HG02763 (cell line): ENCODE measurements at regions not wholly inside any gene's neighbourhood (a gene's known extent, or its start where the extent isn't known, plus 50 kb on each side); places are given as distances from the start of the nearest gene placed in this dataset.
"Not testable (repeated sequence)": the region's sequence is repeated elsewhere in the genome, so short reads cannot be mapped to it uniquely, and the experiment has no call there.

Experiments used
- ATAC-seq: cut with Tn5 transposase; IDR thresholded peaks from one replicate; pipeline ENCODE4 v1.9.1; 2021; ENCODE audit warnings: mild to moderate bottlenecking, moderate library complexity; ENCODE audit not compliant: unreplicated experiment

- ATAC-seq: no peak
These were observed 53.5 kb downstream of the FSCB start for GRCh38 chr14:44453433-44454171.

GRCh38 chr14:44450232-44450631 is 56.9 kb downstream of the FSCB start:
- ATAC-seq: not testable (repeated sequence)

GRCh38 chr14:44449680-44450079 is 57.4 kb downstream of the FSCB start:
- ATAC-seq: no peak

DNA sequence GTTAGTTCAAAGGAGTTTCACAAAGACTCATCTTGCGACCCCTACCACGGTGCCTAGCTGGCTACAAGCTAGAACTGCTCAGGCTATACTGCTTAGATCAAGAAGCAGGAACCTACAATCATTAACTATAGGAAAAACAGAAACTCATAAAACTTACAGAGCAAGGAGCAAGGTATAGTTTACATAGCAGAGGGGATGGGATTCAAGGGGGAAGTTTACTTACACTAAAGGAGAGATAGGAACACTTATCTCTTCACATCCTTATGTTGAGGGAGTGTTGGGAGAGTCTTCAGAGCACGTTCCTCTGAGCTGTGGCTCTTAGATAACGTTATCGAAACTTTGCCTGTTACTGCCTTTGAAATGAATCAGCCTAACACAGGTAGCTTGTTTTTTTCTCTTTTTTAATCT is 58.1 kb downstream of the FSCB start:
- ATAC-seq: no peak

DNA sequence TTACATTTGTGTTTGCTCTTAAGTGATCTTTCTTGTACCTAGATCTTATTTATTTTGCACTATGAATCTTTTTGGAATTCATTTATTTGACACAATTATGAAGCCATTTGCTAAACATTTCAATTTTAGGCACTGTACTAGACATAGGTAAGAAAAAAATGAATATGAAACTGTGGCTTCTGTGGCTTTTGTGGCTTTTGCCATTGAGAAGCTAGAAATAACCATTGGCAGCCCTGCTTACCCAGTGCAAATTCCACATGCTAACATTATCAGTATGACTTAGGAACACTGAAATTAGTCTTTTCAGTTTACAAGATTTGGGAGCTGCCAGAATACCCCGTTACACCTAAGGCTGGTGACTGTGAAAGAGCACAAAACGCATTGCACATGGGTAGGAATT is 60.1 kb downstream of the FSCB start:
- no peak for ATAC-seq

- ATAC-seq: no peak
These were observed 62.6 kb downstream of the FSCB start for GRCh38 chr14:44444454-44444853.

DNA sequence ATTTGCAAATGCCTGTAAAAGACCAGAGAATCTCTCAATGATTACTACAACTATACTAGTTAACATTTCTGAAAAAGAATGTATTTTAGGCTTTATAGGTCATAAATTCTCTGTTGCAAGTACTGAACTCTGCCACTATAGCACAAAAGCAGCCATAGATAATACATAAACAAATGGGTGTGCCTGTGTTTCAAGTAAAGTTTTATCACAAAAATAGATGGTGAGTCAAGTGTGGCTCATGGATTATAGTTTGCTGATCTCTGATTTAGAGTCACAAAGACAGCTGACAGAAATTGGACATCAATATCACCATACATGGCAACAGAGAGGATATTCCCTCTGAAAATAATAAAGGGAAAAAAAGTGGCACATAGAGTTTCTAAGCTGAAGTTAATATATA is 68.1 kb downstream of the FSCB start:
- no peak for ATAC-seq

DNA sequence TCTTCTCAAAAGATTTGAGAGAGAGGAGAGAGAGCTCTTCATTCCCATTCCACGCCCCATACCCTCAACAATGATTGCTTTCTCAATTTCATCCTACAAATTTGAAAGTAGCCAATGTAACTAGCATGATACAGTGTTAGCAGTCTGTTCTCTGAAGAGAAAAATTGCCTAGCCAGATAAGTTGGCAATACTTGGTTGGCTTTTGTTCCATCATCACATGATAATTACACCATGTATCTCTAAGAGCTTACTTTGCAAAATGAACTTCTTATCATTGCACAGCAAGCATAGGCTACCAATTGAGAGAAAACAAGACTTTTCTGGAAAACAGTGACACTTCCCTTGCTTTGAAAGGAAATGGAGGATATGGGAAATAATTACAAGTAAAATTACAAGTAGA is 68.9 kb downstream of the FSCB start:
- no peak for ATAC-seq

- ATAC-seq: no peak
These were observed 70.6 kb downstream of the FSCB start for GRCh38 chr14:44436458-44436857.

DNA sequence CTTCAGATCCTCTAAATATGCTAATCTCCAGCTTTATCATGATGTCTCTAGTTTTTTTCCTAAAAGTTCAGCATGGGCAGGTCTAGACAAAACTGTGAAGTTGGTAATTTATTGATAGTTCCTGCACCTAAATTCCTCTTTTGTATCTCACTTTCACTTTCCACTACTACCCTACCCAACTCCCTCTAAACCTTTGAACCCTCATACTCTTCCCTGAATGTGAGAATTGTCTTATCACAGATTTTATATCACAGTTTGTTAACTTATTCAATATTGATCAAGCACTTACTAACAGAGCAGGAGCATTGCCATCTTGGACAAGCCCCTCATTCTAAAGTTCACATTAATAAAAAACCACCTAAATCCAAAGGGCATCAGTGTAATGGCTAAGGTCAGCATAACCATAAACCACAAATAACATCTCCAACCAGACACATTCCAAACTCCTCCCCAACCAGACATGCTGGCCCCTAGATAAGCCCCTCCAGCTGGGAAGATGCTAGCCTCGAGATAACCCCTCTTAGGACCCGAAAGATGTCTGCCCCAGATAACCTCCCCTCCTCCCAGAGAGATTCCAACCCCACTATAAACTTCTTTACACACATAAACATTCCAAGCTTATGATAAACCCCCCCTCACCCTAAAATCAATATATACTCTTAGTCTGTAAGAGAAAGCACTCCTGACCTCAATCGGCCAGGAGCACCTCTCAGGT is 78.7 kb downstream of the FSCB start:
- no peak for ATAC-seq

DNA sequence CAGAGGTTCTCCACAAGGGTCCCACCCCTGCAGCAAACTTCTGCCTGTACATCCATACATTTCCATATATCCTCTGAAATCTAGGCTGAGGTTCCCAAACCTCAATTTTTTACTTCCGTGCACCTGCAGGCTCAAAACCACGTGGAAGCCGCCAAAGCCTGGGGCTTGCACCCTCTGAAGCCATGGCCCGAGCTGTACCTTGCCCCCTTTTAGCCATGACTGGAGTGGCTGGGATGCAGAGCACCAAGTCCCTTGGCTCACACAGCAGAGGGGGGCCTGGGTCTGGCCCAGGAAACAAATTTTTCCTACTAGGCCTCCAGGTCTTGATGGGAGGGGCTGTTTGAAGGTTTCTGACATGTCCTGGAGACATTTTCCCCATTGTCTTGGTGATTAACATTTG is 84.4 kb downstream of the FSCB start:
- ATAC-seq: no peak

GRCh38 chr14:44420226-44420625 is 86.9 kb downstream of the FSCB start:
- ATAC-seq: no peak

DNA sequence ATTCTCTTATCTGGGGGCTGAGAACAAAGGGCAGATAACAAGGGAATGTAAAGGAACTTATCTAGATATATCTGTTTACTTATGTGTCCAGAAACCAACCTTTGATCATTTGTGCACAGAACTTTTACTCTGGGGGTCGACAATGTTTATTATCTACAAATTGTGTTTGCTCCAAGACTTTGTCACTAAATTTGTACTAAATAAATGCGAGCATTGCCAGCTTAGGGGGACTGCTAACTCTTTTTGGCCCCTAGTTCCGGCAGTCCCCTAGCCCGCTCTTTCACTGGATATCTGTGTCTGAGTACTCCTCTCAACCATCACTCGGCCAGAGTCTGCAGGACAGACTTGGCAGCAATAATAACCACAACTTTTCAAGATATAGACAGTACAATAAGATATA is 88.2 kb downstream of the FSCB start:
- no peak for ATAC-seq

DNA sequence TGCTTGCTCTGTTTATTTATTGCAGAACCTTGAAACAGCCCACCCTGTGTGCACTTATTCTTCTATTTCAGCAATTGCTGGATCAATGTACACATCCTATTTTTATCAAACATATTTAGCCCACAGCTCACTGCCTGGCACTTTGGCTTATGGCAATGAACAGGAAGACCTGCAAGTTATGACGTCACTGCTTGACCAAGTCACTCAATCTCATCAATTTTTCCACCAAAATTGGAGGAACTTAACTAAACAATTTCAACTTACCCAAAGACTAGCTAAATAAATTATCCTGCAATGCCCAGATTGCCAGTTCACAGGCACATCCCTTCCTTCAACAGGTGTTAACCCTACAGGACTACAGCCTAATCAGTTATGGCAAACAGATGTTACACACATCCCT is 89.3 kb downstream of the FSCB start:
- ATAC-seq: no peak

DNA sequence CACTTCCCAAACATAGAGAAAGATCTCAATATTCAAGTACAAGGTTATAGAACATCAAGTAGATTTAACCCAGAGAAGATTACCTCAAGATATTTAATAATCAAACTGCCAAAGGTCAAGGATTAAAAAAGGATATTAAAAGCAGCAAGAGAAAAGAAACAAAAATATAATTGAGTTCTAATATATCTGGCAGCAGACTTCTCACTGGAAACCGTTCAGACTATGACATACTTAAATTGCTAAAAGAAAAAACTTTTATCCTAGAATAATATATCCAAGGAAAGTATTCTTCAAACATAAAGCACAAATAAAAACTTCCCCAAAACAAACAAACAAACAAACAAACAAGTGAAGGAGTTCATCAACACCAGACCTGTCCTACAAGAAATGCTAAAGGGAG is 92.4 kb downstream of the FSCB start:
- no peak for ATAC-seq

DNA sequence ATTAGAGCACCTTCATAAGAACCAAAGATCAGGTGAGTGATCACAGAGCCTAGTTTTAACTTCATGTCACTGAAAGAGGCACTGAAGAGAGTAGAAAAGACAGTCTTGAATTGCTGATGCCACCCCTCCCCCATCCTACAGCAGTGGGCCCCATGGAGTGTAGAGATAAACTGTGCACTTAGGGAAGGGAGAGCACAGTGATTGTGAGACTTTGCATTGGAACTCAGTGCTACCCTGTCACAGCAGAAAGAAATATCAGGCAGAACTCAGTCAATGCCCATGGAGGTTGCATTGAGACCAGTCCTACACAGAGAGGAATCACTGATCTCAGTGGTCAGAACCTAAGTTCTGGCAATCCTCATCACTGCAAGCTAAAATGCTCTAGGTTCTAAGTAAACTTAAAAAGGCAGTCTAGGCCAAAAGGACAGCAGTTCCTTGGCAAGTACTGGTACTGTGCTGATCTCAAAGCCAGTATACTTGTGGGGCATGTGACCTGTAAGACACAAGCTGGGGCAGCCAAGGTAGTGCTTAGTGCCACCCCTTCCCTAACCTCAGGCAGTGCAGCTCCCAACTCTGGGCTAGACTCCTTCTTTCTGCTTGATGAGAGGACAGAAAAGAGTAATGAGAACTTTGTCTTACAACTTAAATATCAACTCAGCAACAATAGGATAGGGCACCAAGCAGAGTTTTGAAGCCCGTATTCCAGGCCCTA is 94.1 kb downstream of the FSCB start:
- ATAC-seq: no peak

DNA sequence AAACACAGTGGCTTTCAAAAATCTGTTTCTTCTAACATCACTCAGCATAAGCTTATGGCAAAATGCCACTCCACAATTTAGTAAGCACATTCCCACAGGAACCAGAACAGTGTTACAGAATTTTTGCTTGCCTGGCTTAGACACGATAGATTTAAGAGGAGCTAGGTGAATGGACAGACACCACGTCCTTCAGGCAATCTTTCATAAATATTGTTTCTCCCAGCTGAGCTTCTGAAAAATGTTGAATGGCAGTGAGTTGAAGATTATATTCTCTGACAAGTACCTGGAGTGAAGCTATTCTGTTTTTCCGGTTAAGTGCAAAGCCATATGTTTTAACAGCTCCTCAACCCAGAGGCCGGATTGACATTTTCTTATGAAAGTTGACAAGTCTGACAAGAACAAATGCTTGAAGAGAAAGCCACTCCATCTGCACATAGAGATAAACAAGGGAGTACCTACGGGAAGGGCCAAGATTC is 102.0 kb downstream of the FSCB start:
- ATAC-seq: no peak

DNA sequence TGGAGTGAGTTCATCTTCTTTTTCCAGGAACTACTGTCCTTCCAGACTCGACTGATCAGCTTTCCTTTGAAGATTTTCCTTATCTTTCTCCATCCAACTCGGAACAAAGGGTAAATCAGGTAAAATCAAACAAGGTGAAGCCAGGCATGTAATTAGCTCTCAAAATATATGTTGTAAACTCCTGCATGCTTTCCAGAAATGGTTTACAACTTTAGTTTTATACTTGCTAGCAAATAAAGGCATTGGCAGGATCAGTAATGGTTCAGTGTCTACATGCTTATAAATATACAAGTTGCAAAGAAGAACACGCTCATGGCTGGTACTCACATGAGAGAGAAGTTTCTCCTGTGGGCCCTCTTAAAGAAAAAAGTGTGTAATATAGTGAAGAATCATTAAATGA is 102.5 kb downstream of the FSCB start:
- ATAC-seq: no peak

DNA sequence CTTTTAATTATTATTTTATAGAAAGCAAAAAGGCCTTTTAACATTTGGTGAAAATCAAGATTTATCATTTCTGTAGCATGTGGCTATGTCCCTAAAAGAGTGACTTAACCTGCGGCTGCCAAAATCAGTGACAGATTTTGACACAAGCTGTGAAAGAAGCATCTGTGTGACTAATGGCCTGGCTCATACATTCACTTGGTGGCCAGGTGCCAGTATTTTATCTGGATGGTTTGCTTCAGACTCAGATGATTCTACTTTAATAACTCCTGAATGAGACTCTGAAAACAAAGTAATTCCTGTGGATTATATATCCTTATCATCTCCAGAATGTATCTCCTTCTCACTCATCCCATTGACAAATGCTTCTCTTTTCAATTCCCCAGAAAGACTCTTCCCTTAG is 103.0 kb downstream of the FSCB start:
- no peak for ATAC-seq

DNA sequence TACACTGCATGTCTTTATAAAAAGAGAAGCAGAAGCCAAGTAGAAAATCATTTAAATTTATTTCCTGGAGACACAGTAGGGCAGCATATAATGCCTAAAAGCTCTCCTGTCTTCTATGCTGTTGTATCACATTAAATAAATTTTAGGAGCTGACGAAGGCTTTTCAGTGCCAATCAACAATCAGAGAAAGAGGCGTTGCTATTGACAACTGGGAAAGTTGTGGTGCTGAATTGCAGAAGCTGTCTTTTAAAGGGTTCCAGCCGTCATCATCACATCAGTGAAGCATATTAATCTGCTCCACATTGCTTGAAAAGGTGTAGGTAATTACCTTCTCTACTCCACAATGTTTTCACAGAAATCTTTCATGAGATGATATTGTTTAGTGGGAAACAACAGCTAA is 103.9 kb downstream of the FSCB start:
- ATAC-seq: no peak

DNA sequence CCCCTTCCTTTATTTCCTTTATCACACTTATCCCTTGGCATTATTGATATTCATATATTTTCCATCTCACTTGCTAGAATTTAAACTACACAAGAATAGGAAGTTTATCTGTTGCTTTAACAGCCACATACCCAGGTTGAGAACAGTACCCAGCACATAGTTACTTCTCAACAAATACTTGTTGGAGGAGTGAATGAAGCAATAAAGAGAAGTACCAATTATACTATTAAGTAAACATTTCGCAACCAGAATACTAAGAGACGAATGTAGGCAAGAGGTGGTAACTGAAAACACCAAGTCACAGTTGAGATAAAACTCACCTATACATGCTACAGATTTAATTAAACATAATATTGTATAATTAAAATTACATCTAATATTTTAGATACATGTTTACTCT is 110.9 kb downstream of the FSCB start:
- no peak for ATAC-seq

- ATAC-seq: no peak
These were observed 114.1 kb downstream of the FSCB start for GRCh38 chr14:44392984-44393383.
